B cell (primary cell): ENCODE measurements at regions not wholly inside any gene's neighbourhood (a gene's known extent, or its start where the extent isn't known, plus 50 kb on each side); places are given as distances from the start of the nearest gene placed in this dataset.
"Not testable (repeated sequence)": the region's sequence is repeated elsewhere in the genome, so short reads cannot be mapped to it uniquely, and the experiment has no call there.

Source experiments
- ATAC-seq: fragments of 200-7000 bp; cut with Tn5 transposase; one replicate; pipeline ENCODE4 v1.10.0; 2021; ENCODE audit warnings: low read depth, mild to moderate bottlenecking, moderate number of reproducible peaks, moderate library complexity
- CTCF ChIA-PET: fragments of 350-600 bp; sonication (Branson Sonifier 250); formaldehyde crosslinking; loops from one replicate; lab custom pipeline; 2021; ENCODE audit warnings: antibody characterized with exemption, inconsistent platforms; lab: Charles Lee
- POLR2A ChIA-PET: fragments of 350-600 bp; sonication (Branson Sonifier 250); formaldehyde crosslinking; loops from one replicate; lab custom pipeline; 2021; ENCODE audit warnings: antibody characterized with exemption; lab: Charles Lee
- DNase-seq: peaks from one replicate; pipeline ENCODE4 v3.0.0; 2013
- H2AFZ ChIP-seq: 2 replicates; pipeline ENCODE4 v1.6.1; 2012; ENCODE audit warnings: mild to moderate bottlenecking, low read depth, low read length; ENCODE audit not compliant: insufficient read depth, poor library complexity, severe bottlenecking
- H3K27ac ChIP-seq, 2 donors: 1 replicate in 1 of 2; 2 replicates in 1 of 2; pipeline ENCODE4 v1.5.1; 2012 to 2013; ENCODE audit warnings: low read length in 2 of 2, mild to moderate bottlenecking in 2 of 2, moderate library complexity in 1 of 2
- H3K27me3 ChIP-seq, 4 experiments: fragments of 200-600 bp in 1 of 4; sonication (generic) in 1 of 4; replicated peaks in 1 of 4; 1 replicate in 2 of 4; 2 replicates in 2 of 4; pipeline versions ENCODE4 v1.6.1 to v1.7.0; 2013 to 2016; ENCODE audit warnings: low read length in 3 of 4, mild to moderate bottlenecking in 2 of 4, mixed read lengths in 1 of 4, moderate library complexity in 1 of 4; ENCODE audit not compliant: insufficient read depth in 4 of 4, control insufficient read depth in 3 of 4; ENCODE audit errors: control extremely low read depth in 1 of 4
- H3K36me3 ChIP-seq, 2 experiments: replicated peaks in 1 of 2; 1 replicate in 1 of 2; 2 replicates in 1 of 2; pipeline versions ENCODE4 v1.6.1 to v1.7.1; 2013; ENCODE audit warnings: low read length in 1 of 2; ENCODE audit not compliant: insufficient read depth in 2 of 2, control insufficient read depth in 1 of 2; ENCODE audit errors: control extremely low read depth in 1 of 2, extremely low read depth in 1 of 2
- H3K4me1 ChIP-seq, 2 donors: fragments of 200-600 bp in 1 of 2; sonication (generic) in 1 of 2; 1 replicate in 1 of 2; 2 replicates in 1 of 2; pipeline versions ENCODE4 v1.5.1 to v1.6.1; 2013 to 2017; ENCODE audit warnings: low read length in 2 of 2; ENCODE audit not compliant: control insufficient read depth in 2 of 2, insufficient read depth in 2 of 2
- H3K4me2 ChIP-seq: replicated peaks from 2 replicates; pipeline ENCODE3; 2012; ENCODE audit warnings: mild to moderate bottlenecking, low read depth, low read length; ENCODE audit not compliant: poor library complexity, severe bottlenecking
- H3K4me3 ChIP-seq, 5 experiments: fragments of 200-600 bp in 1 of 5; sonication (generic) in 1 of 5; 1 replicate in 3 of 5; 2 replicates in 2 of 5; pipeline versions ENCODE4 v1.5.1 to v1.7.0; 2011 to 2016; ENCODE audit warnings: low read length in 4 of 5, mild to moderate bottlenecking in 4 of 5, low read depth in 2 of 5, control low read depth in 1 of 5, moderate library complexity in 1 of 5; ENCODE audit not compliant: insufficient read depth in 1 of 5; ENCODE audit errors: control extremely low read depth in 1 of 5, extremely low read depth in 1 of 5
- H3K79me2 ChIP-seq: fragments of 200-600 bp; sonication (generic); one replicate; pipeline ENCODE4 v1.6.0; 2016; ENCODE audit warnings: low read length; ENCODE audit not compliant: control insufficient read depth, insufficient read depth
- H3K9ac ChIP-seq: fragments of 200-600 bp; sonication (generic); 2 replicates; pipeline ENCODE4 v1.6.1; 2017; ENCODE audit warnings: mild to moderate bottlenecking, low read length, moderate library complexity
- H3K9me3 ChIP-seq, 3 donors: one replicate each; pipeline versions ENCODE4 v1.6.1 to v1.7.1; 2013; ENCODE audit warnings: low read length in 2 of 3; ENCODE audit not compliant: control insufficient read depth in 2 of 3, insufficient read depth in 1 of 3; ENCODE audit errors: control extremely low read depth in 1 of 3
- H4K20me1 ChIP-seq: 2 replicates; pipeline ENCODE4 v1.6.0; 2012; ENCODE audit warnings: mild to moderate bottlenecking, low read length; ENCODE audit not compliant: insufficient read depth, control insufficient read depth, poor library complexity, severe bottlenecking
- H3K27ac Mint-ChIP-seq: one replicate; pipeline ENCODE4 v1.8.0; 2021; ENCODE audit warnings: mixed read lengths
- H3K27me3 Mint-ChIP-seq: one replicate; pipeline ENCODE4 v1.8.0; 2021; ENCODE audit warnings: mixed read lengths
- H3K4me1 Mint-ChIP-seq: one replicate; pipeline ENCODE4 v1.8.0; 2021; ENCODE audit warnings: mixed read lengths
- H3K4me3 Mint-ChIP-seq: one replicate; pipeline ENCODE4 v1.8.0; 2021; ENCODE audit warnings: mixed read lengths
- H3K9me3 Mint-ChIP-seq: one replicate; pipeline ENCODE4 v1.8.0; 2022; ENCODE audit warnings: mixed read lengths; ENCODE audit not compliant: insufficient read depth
- WGBS: methylation state at CpG from one replicate; pipeline ENCODE4 v1.1.5; 2013; ENCODE audit warnings: missing lambda C conversion rate; ENCODE audit not compliant: insufficient coverage; 5-methylcytosine and 5-hydroxymethylcytosine counted together
- intact Hi-C: fragments of 100-400 bp; cut with micrococcal nuclease; formaldehyde crosslinking; loops from one replicate; pipeline ENCODE4 v1.10.0; 2022

- H3K36me3 ChIP-seq, H3K4me3 Mint-ChIP-seq, intact Hi-C loops, POLR2A ChIA-PET, H3K27me3 Mint-ChIP-seq, ATAC-seq, H3K9ac ChIP-seq, H4K20me1 ChIP-seq, H3K27ac Mint-ChIP-seq, H3K9me3 ChIP-seq, H2AFZ ChIP-seq, H3K4me3 ChIP-seq, H3K9me3 Mint-ChIP-seq, H3K27me3 ChIP-seq, H3K79me2 ChIP-seq, CTCF ChIA-PET, DNase-seq, H3K27ac ChIP-seq, H3K4me1 Mint-ChIP-seq, H3K4me2 ChIP-seq, H3K4me1 ChIP-seq: not testable (repeated sequence)
- WGBS = no CpG with 5 or more reads among the region's 4 CpGs
Measured at GRCh38 chr18:10618797-10619196, 93.0 kb downstream of the NAPG start.

- H3K4me3 Mint-ChIP-seq, H3K9me3 ChIP-seq, H3K4me1 Mint-ChIP-seq, H3K36me3 ChIP-seq, H3K27ac Mint-ChIP-seq, CTCF ChIA-PET, H3K4me2 ChIP-seq, intact Hi-C loops, H3K9me3 Mint-ChIP-seq, H3K4me3 ChIP-seq, POLR2A ChIA-PET, DNase-seq, H3K27me3 ChIP-seq, H3K27ac ChIP-seq, H3K79me2 ChIP-seq, H3K27me3 Mint-ChIP-seq, H2AFZ ChIP-seq, H4K20me1 ChIP-seq, H3K9ac ChIP-seq, H3K4me1 ChIP-seq, ATAC-seq: not testable (repeated sequence)
- WGBS = no CpG with 5 or more reads among the region's 2 CpGs
Measured at GRCh38 chr18:10619280-10619679, 93.5 kb downstream of the NAPG start.

GRCh38 chr18:10619833-10620232 lies 94.0 kb downstream of the NAPG start:
- intact Hi-C loops, H3K9me3 Mint-ChIP-seq, ATAC-seq: not testable (repeated sequence)

More at GRCh38 chr18:10619833-10620232, 94.0 kb downstream of the NAPG start:
- H3K4me1 Mint-ChIP-seq, H3K4me1 ChIP-seq, H3K4me2 ChIP-seq, H3K27me3 ChIP-seq, H3K9me3 ChIP-seq, H3K36me3 ChIP-seq, H3K27ac Mint-ChIP-seq, H3K79me2 ChIP-seq, H2AFZ ChIP-seq, H3K9ac ChIP-seq, H4K20me1 ChIP-seq, H3K4me3 Mint-ChIP-seq, CTCF ChIA-PET, POLR2A ChIA-PET, H3K4me3 ChIP-seq, H3K27me3 Mint-ChIP-seq, H3K27ac ChIP-seq, DNase-seq: not testable (repeated sequence)
- 100% methylated on average over 1 of the region's 5 CpGs for WGBS
